Peyer's patch (tissue), 4 donors: ENCODE measurements at regions not wholly inside any gene's neighbourhood (a gene's known extent, or its start where the extent isn't known, plus 50 kb on each side); places are given as distances from the start of the nearest gene placed in this dataset.

Experiments used
- DNase-seq, 3 donors: peaks; one replicate each; pipeline ENCODE4 v3.0.0-alpha.2; 2017 to 2019
- H3K27ac ChIP-seq, 4 donors: fragments of 200-600 bp; sonication (generic); one replicate each; pipeline ENCODE4 v1.5.1; 2016 to 2019
- H3K27me3 ChIP-seq, 2 donors: fragments of 200-600 bp; sonication (generic); one replicate each; pipeline ENCODE4 v1.5.1; 2019
- H3K36me3 ChIP-seq, 3 donors: fragments of 200-600 bp; sonication (generic); one replicate each; pipeline ENCODE4 v1.5.1; 2016 to 2019
- H3K4me1 ChIP-seq, 4 donors: fragments of 200-600 bp; sonication (generic); one replicate each; pipeline ENCODE4 v1.5.1; 2016 to 2019
- H3K4me3 ChIP-seq, 4 donors: fragments of 200-600 bp; sonication (generic); 1 replicate in 3 of 4; 2 replicates in 1 of 4; pipeline ENCODE4 v1.5.1; 2016 to 2019; ENCODE audit warnings: mild to moderate bottlenecking in 1 of 4
- H3K9me3 ChIP-seq, 4 donors: fragments of 200-600 bp; sonication (generic); one replicate each; pipeline ENCODE4 v1.5.1; 2016 to 2019; ENCODE audit warnings: mild to moderate bottlenecking in 1 of 4
- POLR2A ChIP-seq, 2 donors: fragments of 450-650 bp; IDR thresholded peaks; one replicate each; pipeline ENCODE4 v1.5.1; 2017; ENCODE audit warnings: antibody characterized with exemption in 2 of 2, mild to moderate bottlenecking in 2 of 2, moderate library complexity in 2 of 2
- TF ChIP-seq, protein P1 (sequence below), 6 experiments: fragments of 450-650 bp in 4 of 6; fragments of 200-600 bp in 2 of 6; sonication (generic) in 1 of 6; IDR thresholded peaks; one replicate each; pipeline ENCODE4 v1.5.1; 2017 to 2019; ENCODE audit warnings: antibody characterized with exemption in 6 of 6, mild to moderate bottlenecking in 3 of 6, moderate library complexity in 1 of 6

DNA sequence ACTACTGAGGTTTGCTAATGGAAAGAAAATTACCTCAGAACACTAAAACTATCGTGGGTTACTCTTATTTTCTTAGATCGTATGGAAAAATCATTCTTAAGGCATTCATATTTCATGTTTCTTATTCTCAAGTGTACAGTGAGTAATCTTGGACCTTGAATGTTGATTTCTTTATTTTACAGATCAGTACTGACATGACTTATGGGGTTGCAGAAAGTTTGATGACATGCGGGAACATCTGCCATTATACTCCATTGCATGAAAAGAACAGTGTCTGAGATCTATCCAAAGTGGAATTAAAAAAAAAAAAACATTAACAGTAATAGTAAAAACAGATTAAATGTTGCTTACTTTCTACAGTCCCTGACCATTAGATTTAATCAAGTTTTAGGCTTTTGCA, 1290.2 kb upstream of the WWC1 start:
- H3K27me3 ChIP-seq: no peaks in the 10 kb centered on the region
- no peaks in the 10 kb centered on the region for H3K9me3 ChIP-seq
- TF ChIP-seq, protein P1, sequence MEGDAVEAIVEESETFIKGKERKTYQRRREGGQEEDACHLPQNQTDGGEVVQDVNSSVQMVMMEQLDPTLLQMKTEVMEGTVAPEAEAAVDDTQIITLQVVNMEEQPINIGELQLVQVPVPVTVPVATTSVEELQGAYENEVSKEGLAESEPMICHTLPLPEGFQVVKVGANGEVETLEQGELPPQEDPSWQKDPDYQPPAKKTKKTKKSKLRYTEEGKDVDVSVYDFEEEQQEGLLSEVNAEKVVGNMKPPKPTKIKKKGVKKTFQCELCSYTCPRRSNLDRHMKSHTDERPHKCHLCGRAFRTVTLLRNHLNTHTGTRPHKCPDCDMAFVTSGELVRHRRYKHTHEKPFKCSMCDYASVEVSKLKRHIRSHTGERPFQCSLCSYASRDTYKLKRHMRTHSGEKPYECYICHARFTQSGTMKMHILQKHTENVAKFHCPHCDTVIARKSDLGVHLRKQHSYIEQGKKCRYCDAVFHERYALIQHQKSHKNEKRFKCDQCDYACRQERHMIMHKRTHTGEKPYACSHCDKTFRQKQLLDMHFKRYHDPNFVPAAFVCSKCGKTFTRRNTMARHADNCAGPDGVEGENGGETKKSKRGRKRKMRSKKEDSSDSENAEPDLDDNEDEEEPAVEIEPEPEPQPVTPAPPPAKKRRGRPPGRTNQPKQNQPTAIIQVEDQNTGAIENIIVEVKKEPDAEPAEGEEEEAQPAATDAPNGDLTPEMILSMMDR (IDR thresholded peaks at IDR 0.05): no peak
- no peak for TF ChIP-seq POLR2A (IDR thresholded peaks at IDR 0.05)
- H3K27ac ChIP-seq: no peak overlapping the region
- H3K36me3 ChIP-seq: no peaks in the 10 kb centered on the region
- no peak for DNase-seq
- H3K4me1 ChIP-seq: no peaks in the 10 kb centered on the region
- no peak overlapping the region for H3K4me3 ChIP-seq

GRCh38 chr5:167008705-167009104, 1282.7 kb upstream of the WWC1 start:
- no peak overlapping the region for H3K4me3 ChIP-seq
- H3K4me1 ChIP-seq: no peaks in the 10 kb centered on the region
- no peaks in the 10 kb centered on the region for H3K9me3 ChIP-seq
- DNase-seq: no peak
- no peak overlapping the region for H3K27ac ChIP-seq
- TF ChIP-seq, protein P1 (IDR thresholded peaks at IDR 0.05): no peak
- no peak for TF ChIP-seq POLR2A (IDR thresholded peaks at IDR 0.05)
- no peaks in the 10 kb centered on the region for H3K27me3 ChIP-seq
- H3K36me3 ChIP-seq: no peaks in the 10 kb centered on the region

GRCh38 chr5:167011196-167011595, 1280.2 kb upstream of the WWC1 start:
- Histone ChIP-seq H3K4me3 (no peak overlapping the region), H3K27me3 (no peaks in the 10 kb centered on the region), H3K36me3 (no peaks in the 10 kb centered on the region), H3K9me3 (no peaks in the 10 kb centered on the region), H3K4me1 (no peaks in the 10 kb centered on the region), H3K27ac (no peak overlapping the region)
- TF ChIP-seq POLR2A (IDR thresholded peaks at IDR 0.05): no peak
- DNase-seq: no peak

GRCh38 chr5:167012123-167013034, 1279.1 kb upstream of the WWC1 start:
- no peaks in the 10 kb centered on the region for H3K27me3 ChIP-seq
- H3K4me3 ChIP-seq: no peak overlapping the region
- DNase-seq: no peak
- H3K4me1 ChIP-seq: no peaks in the 10 kb centered on the region
- H3K36me3 ChIP-seq: no peaks in the 10 kb centered on the region
- no peaks in the 10 kb centered on the region for H3K9me3 ChIP-seq
- no peak overlapping the region for H3K27ac ChIP-seq
- no peak for TF ChIP-seq POLR2A (IDR thresholded peaks at IDR 0.05)
- TF ChIP-seq, protein P1 (IDR thresholded peaks at IDR 0.05): no peak

DNA sequence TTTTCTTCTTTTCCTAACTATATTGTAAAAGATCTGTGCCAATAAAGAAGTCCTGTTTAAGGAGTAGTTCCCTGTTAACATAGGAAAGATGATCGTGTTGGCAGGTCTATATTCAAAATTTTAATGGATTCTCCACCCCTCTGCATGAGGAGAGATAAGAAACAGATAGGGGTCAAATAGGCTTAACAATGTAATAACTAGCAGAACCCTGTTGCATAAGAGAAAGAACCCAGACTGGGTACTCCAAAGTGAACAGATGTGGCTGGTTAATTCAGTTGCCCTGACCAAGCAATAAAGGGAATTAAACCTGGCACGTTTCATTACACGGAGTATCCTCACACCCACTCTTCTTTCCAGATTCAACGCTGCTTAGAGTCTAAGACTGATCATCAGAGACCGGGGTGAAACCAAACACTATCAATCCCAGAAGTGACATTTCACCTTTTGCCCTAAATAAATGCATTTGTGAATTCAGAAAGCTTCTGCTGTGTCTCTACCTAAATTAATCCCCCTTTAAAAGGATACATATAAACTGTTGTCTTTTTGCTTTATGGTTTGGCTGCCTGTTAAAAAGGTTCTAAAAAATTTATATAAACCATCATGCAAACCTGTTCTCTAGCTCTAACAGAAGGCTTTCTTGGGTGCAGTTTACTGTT, 1276.9 kb upstream of the WWC1 start:
- Histone ChIP-seq H3K36me3 (no peaks in the 10 kb centered on the region), H3K27ac (no peak overlapping the region), H3K4me1 (no peaks in the 10 kb centered on the region), H3K27me3 (no peaks in the 10 kb centered on the region), H3K9me3 (no peaks in the 10 kb centered on the region), H3K4me3 (no peak overlapping the region)
- TF ChIP-seq, protein P1 (IDR thresholded peaks at IDR 0.05): no peak
- TF ChIP-seq POLR2A (IDR thresholded peaks at IDR 0.05): no peak
- no peak for DNase-seq

DNA sequence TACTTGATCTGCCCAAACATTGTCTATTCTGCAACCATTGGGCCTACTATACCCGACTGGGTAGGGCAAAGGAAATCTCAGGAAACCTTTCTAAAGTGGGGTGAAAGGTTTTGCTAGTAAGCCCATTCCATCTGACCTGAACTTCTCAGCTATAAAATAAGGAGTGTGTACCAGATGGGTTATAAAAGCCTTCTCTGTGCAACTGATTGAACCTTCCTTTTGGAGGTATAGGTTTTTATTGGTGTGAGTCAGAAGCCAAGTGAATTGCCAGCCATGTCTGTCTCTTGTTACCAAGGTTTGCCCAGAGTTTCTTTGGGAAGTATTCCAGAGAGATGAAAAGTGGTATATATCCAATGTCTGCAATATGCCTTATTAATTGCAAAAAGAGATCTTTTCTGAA, 1271.0 kb upstream of the WWC1 start:
- Histone ChIP-seq H3K27me3 (no peaks in the 10 kb centered on the region), H3K4me3 (no peak overlapping the region), H3K9me3 (no peaks in the 10 kb centered on the region), H3K4me1 (no peaks in the 10 kb centered on the region), H3K27ac (no peak overlapping the region), H3K36me3 (no peaks in the 10 kb centered on the region)
- TF ChIP-seq, protein P1 (IDR thresholded peaks at IDR 0.05): no peak
- no peak for TF ChIP-seq POLR2A (IDR thresholded peaks at IDR 0.05)
- no peak for DNase-seq
